GM10248 (cell line): ENCODE measurements at regions not wholly inside any gene's neighbourhood (a gene's known extent, or its start where the extent isn't known, plus 50 kb on each side); places are given as distances from the start of the nearest gene placed in this dataset.
"Not testable (repeated sequence)": the region's sequence is repeated elsewhere in the genome, so short reads cannot be mapped to it uniquely, and the experiment has no call there.

Experiments
- CTCF ChIA-PET: fragments of 300-600 bp; sonication (Branson Sonifier 250); formaldehyde crosslinking; extraction: SDS; loops from one replicate; lab custom pipeline; 2021; ENCODE audit warnings: antibody characterized with exemption; lab: Yijun Ruan, JAX
- POLR2A ChIA-PET: fragments of 350-650 bp; sonication (Branson Sonifier 250); formaldehyde crosslinking; extraction: SDS; loops from one replicate; lab custom pipeline; 2020; ENCODE audit warnings: antibody characterized with exemption; lab: Yijun Ruan, JAX
- DNase-seq: peaks from one replicate; pipeline ENCODE4 v3.0.0; 2012; ENCODE audit errors: extremely low spot score
- CTCF ChIP-seq: IDR thresholded peaks from 2 replicates; pipeline ENCODE4 v1.5.1; 2012; ENCODE audit warnings: mild to moderate bottlenecking, low read depth; ENCODE audit errors: extremely low read depth, missing control alignments, control extremely low read depth

GRCh38 chr1:14424325-14425002 lies 174.0 kb upstream of the KAZN start:
- TF ChIP-seq CTCF, result no peak
- ChIA-PET POLR2A (no interaction called here), CTCF (interaction anchor here (0.8 kb wide), 1 partner anchor 15 kb away, joined by 3 read pairs; no protein-coding TSS in a partner anchor)
- no peak for DNase-seq

GRCh38 chr1:14426854-14427253 lies 171.6 kb upstream of the KAZN start:
- ChIA-PET POLR2A (no interaction called here), CTCF (no interaction called here)
- TF ChIP-seq CTCF, result no peak

GRCh38 chr1:14429577-14429976 lies 168.9 kb upstream of the KAZN start:
- DNase-seq, result no peak
- no peak for TF ChIP-seq CTCF
- ChIA-PET CTCF (no interaction called here), POLR2A (no interaction called here)

More at GRCh38 chr1:14426854-14427253, 171.6 kb upstream of the KAZN start:
- DNase-seq, result no peak

GRCh38 chr1:14432728-14433127 lies 165.8 kb upstream of the KAZN start:
- CTCF ChIA-PET, DNase-seq, POLR2A ChIA-PET: not testable (repeated sequence)

GRCh38 chr1:14435368-14436023 lies 163.0 kb upstream of the KAZN start:
- TF ChIP-seq CTCF, result no peak
- DNase-seq, result peak; percentile 21
- ChIA-PET CTCF (no interaction called here), POLR2A (no interaction called here)

- ChIA-PET CTCF (interaction anchor here (0.8 kb wide), 1 partner anchor 134 kb away, joined by 3 read pairs; no protein-coding TSS in a partner anchor), POLR2A (no interaction called here)
- no peak for TF ChIP-seq CTCF
- DNase-seq, result no peak
Observed at GRCh38 chr1:14437417-14437918, 161.0 kb upstream of the KAZN start.
